Fibroblast of lung (primary cell): ENCODE measurements at regions not wholly inside any gene's neighbourhood (a gene's known extent, or its start where the extent isn't known, plus 50 kb on each side); places are given as distances from the start of the nearest gene placed in this dataset.

Experiments
- EZH2 ChIP-seq: IDR thresholded peaks from 2 replicates; pipeline ENCODE4 v1.5.1; 2012; ENCODE audit warnings: low read length, control low read depth, mild to moderate bottlenecking; ENCODE audit errors: missing control alignments
- TF ChIP-seq, protein P1 (sequence below), 2 donors: IDR thresholded peaks in 1 of 2; conservative IDR thresholded peaks in 1 of 2; 1 replicate in 1 of 2; 2 replicates in 1 of 2; pipeline ENCODE4 v1.5.1; 2011 to 2012; ENCODE audit warnings: low read length in 2 of 2, control low read depth in 1 of 2, inconsistent platforms in 1 of 2, low read depth in 1 of 2, mild to moderate bottlenecking in 1 of 2

DNA sequence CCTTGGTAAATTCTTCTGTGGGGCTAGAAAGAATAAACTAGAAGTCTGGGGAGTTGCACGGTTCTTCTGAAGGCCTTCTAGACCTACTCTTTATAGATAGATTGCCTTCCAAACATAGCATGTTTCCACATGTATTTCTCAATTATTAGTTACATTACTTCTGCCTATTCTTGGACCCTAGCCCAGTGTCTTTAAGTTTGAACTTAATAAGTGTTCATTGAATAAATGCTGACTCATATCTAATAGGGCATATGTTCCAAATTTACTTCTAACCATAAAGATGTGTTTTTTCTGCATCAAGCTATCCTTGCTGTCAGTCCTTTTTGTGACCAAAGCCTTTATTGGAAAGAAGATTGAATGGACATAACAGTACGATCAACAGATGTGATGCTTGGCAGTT, 503.6 kb upstream of the ZFP42 start:
- TF ChIP-seq, protein P1, sequence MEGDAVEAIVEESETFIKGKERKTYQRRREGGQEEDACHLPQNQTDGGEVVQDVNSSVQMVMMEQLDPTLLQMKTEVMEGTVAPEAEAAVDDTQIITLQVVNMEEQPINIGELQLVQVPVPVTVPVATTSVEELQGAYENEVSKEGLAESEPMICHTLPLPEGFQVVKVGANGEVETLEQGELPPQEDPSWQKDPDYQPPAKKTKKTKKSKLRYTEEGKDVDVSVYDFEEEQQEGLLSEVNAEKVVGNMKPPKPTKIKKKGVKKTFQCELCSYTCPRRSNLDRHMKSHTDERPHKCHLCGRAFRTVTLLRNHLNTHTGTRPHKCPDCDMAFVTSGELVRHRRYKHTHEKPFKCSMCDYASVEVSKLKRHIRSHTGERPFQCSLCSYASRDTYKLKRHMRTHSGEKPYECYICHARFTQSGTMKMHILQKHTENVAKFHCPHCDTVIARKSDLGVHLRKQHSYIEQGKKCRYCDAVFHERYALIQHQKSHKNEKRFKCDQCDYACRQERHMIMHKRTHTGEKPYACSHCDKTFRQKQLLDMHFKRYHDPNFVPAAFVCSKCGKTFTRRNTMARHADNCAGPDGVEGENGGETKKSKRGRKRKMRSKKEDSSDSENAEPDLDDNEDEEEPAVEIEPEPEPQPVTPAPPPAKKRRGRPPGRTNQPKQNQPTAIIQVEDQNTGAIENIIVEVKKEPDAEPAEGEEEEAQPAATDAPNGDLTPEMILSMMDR (conservative IDR thresholded peaks at IDR 0.05 in 1 of 2, IDR thresholded peaks at IDR 0.05 in 1 of 2; ENCODE audit: low read depth in 1 of 2, low read length in 2 of 2), result no peak
- no peak for TF ChIP-seq EZH2
